GM12892 (cell line): ENCODE measurements at regions not wholly inside any gene's neighbourhood (a gene's known extent, or its start where the extent isn't known, plus 50 kb on each side); places are given as distances from the start of the nearest gene placed in this dataset.

Experiments used
- POLR2A ChIP-seq: IDR thresholded peaks from 2 replicates; pipeline ENCODE4 v1.6.1; 2011; ENCODE audit warnings: low read depth, low read length, control low read depth
- POLR2AphosphoS5 ChIP-seq: IDR thresholded peaks from 2 replicates; pipeline ENCODE4 v1.6.1; 2011; ENCODE audit warnings: low read depth, low read length, control low read depth

GRCh38 chr1:98523256-98523655 is 138.3 kb upstream of the SNX7 start:
- TF ChIP-seq POLR2AphosphoS5 (no peak), POLR2A (no peak)
